Neural cell (in vitro differentiated cells): ENCODE measurements at regions not wholly inside any gene's neighbourhood (a gene's known extent, or its start where the extent isn't known, plus 50 kb on each side); places are given as distances from the start of the nearest gene placed in this dataset.

Experiments used
- CTCF ChIP-seq: fragments of 450-650 bp; IDR thresholded peaks from 2 replicates; pipeline ENCODE4 v1.5.1; 2014; ENCODE audit warnings: antibody characterized with exemption, mild to moderate bottlenecking, moderate library complexity; ENCODE audit not compliant: poor library complexity, severe bottlenecking
- EP300 ChIP-seq: fragments of 450-650 bp; conservative IDR thresholded peaks from 2 replicates; pipeline ENCODE4 v1.6.1; 2014; ENCODE audit warnings: antibody characterized with exemption, mild to moderate bottlenecking, moderate library complexity; ENCODE audit not compliant: poor library complexity, severe bottlenecking
- EZH2 ChIP-seq: fragments of 200-600, 300-800 bp; shearing (Covaris generic), sonication (generic); IDR thresholded peaks from 2 replicates; pipeline ENCODE4 v1.6.1; 2014; ENCODE audit warnings: antibody characterized with exemption, low read length, borderline replicate concordance, mild to moderate bottlenecking; ENCODE audit not compliant: insufficient read depth, poor library complexity, severe bottlenecking
- MXI1 ChIP-seq: fragments of 450-650 bp; conservative IDR thresholded peaks from 2 replicates; pipeline ENCODE4 v1.6.1; 2014; ENCODE audit warnings: antibody characterized with exemption, mild to moderate bottlenecking; ENCODE audit not compliant: poor library complexity, severe bottlenecking
- POLR2AphosphoS5 ChIP-seq: IDR thresholded peaks from 2 replicates; pipeline ENCODE4 v1.6.1; 2012
- RAD21 ChIP-seq: fragments of 450-650 bp; conservative IDR thresholded peaks from 2 replicates; pipeline ENCODE4 v1.6.1; 2014; ENCODE audit warnings: antibody characterized with exemption, mild to moderate bottlenecking, moderate library complexity
- SMC3 ChIP-seq: fragments of 450-650 bp; conservative IDR thresholded peaks from 2 replicates; pipeline ENCODE4 v1.6.1; 2014; ENCODE audit warnings: antibody characterized with exemption, mild to moderate bottlenecking, moderate library complexity; ENCODE audit not compliant: poor library complexity
- TAF1 ChIP-seq: IDR thresholded peaks from 2 replicates; pipeline ENCODE4 v1.6.1; 2012; ENCODE audit warnings: low read depth
- TF ChIP-seq, protein P1 (sequence below): IDR thresholded peaks from 2 replicates; pipeline ENCODE4 v1.6.1; 2012; ENCODE audit warnings: borderline replicate concordance

- no peak for TF ChIP-seq MXI1
- TF ChIP-seq CTCF = no peak
- no peak for TF ChIP-seq EZH2
- TF ChIP-seq POLR2AphosphoS5 = no peak
- no peak for TF ChIP-seq TAF1
- no peak for TF ChIP-seq RAD21
- TF ChIP-seq, protein P1, sequence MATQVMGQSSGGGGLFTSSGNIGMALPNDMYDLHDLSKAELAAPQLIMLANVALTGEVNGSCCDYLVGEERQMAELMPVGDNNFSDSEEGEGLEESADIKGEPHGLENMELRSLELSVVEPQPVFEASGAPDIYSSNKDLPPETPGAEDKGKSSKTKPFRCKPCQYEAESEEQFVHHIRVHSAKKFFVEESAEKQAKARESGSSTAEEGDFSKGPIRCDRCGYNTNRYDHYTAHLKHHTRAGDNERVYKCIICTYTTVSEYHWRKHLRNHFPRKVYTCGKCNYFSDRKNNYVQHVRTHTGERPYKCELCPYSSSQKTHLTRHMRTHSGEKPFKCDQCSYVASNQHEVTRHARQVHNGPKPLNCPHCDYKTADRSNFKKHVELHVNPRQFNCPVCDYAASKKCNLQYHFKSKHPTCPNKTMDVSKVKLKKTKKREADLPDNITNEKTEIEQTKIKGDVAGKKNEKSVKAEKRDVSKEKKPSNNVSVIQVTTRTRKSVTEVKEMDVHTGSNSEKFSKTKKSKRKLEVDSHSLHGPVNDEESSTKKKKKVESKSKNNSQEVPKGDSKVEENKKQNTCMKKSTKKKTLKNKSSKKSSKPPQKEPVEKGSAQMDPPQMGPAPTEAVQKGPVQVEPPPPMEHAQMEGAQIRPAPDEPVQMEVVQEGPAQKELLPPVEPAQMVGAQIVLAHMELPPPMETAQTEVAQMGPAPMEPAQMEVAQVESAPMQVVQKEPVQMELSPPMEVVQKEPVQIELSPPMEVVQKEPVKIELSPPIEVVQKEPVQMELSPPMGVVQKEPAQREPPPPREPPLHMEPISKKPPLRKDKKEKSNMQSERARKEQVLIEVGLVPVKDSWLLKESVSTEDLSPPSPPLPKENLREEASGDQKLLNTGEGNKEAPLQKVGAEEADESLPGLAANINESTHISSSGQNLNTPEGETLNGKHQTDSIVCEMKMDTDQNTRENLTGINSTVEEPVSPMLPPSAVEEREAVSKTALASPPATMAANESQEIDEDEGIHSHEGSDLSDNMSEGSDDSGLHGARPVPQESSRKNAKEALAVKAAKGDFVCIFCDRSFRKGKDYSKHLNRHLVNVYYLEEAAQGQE = no peak
- no peak for TF ChIP-seq EP300
- no peak for TF ChIP-seq SMC3
Measured at GRCh38 chr2:195006856-195007255, 650.2 kb upstream of the SLC39A10 start.
